Spleen (tissue), 11 donors: ENCODE measurements at regions not wholly inside any gene's neighbourhood (a gene's known extent, or its start where the extent isn't known, plus 50 kb on each side); places are given as distances from the start of the nearest gene placed in this dataset.

Experiments used
- DNase-seq: peaks from one replicate; pipeline ENCODE4 v3.0.0-alpha.2; 2020
- H3K27ac ChIP-seq, 8 donors: fragments of 200-600 bp; sonication (generic) in 7 of 8; 1 replicate in 4 of 8; 2 replicates in 4 of 8; pipeline versions ENCODE4 v1.5.0 to v1.8.0; 2016 to 2021; ENCODE audit warnings: inconsistent platforms in 4 of 8, mild to moderate bottlenecking in 4 of 8, moderate library complexity in 1 of 8
- H3K27me3 ChIP-seq, 7 donors: fragments of 200-600 bp; sonication (generic) in 6 of 7; replicated peaks in 1 of 7; 1 replicate in 4 of 7; 2 replicates in 3 of 7; pipeline versions ENCODE4 v1.5.0 to v1.8.0; 2016 to 2021; ENCODE audit warnings: inconsistent platforms in 3 of 7, mild to moderate bottlenecking in 1 of 7
- H3K36me3 ChIP-seq, 6 donors: fragments of 200-600 bp; sonication (generic) in 5 of 6; 1 replicate in 4 of 6; 2 replicates in 2 of 6; pipeline versions ENCODE4 v1.5.0 to v1.8.0; 2016 to 2021; ENCODE audit warnings: inconsistent platforms in 2 of 6
- H3K4me1 ChIP-seq, 6 donors: fragments of 200-600 bp; sonication (generic) in 5 of 6; 1 replicate in 3 of 6; 2 replicates in 3 of 6; pipeline versions ENCODE4 v1.5.0 to v1.8.0; 2016 to 2021; ENCODE audit warnings: inconsistent platforms in 3 of 6
- H3K4me3 ChIP-seq, 8 donors: fragments of 200-600 bp; sonication (generic) in 7 of 8; 1 replicate in 4 of 8; 2 replicates in 4 of 8; pipeline versions ENCODE4 v1.5.0 to v1.8.0; 2016 to 2021; ENCODE audit warnings: inconsistent platforms in 4 of 8, mild to moderate bottlenecking in 4 of 8, moderate library complexity in 2 of 8
- H3K9me3 ChIP-seq, 8 donors: fragments of 200-600 bp; sonication (generic) in 7 of 8; 1 replicate in 4 of 8; 2 replicates in 4 of 8; pipeline versions ENCODE4 v1.5.0 to v1.8.0; 2016 to 2021; ENCODE audit warnings: inconsistent platforms in 4 of 8
- CTCF ChIP-seq, 11 experiments: fragments of 200-600 bp in 7 of 11; fragments of 450-650 bp in 4 of 11; sonication (generic) in 4 of 11; IDR thresholded peaks in 8 of 11; conservative IDR thresholded peaks in 3 of 11; 1 replicate in 7 of 11; 2 replicates in 4 of 11; pipeline versions ENCODE4 v1.4.0 to v1.8.0; 2016 to 2021; ENCODE audit warnings: antibody characterized with exemption in 11 of 11, inconsistent platforms in 4 of 11, mild to moderate bottlenecking in 1 of 11
- POLR2A ChIP-seq, 3 donors: fragments of 450-650 bp; IDR thresholded peaks; one replicate each; pipeline ENCODE4 v1.5.1; 2017; ENCODE audit warnings: antibody characterized with exemption in 3 of 3, mild to moderate bottlenecking in 1 of 3
- POLR2AphosphoS5 ChIP-seq, 3 donors: sonication (generic); formaldehyde crosslinking; IDR thresholded peaks; one replicate each; pipeline ENCODE4 v1.5.1; 2017; ENCODE audit warnings: antibody characterized with exemption in 3 of 3
- WGBS, 5 donors: extraction: QIAGEN DNeasy Blood & Tissue Kit in 3 of 5; methylation state at CpG; one replicate each; pipeline versions ENCODE4 v1.1.5 to v1.1.7; 2013 to 2018; 5-methylcytosine and 5-hydroxymethylcytosine counted together
- intact Hi-C: fragments of 100-400 bp; cut with DNase I; formaldehyde crosslinking; loops from one replicate; pipeline ENCODE4 v1.15.0; 2023; ENCODE audit warnings: low total_unique reads
- donor health status: healthy with polysubstance abuse.
- donor health status: DM: no; HTN: no; CAD: no; lungs with moderate emphysema.
- donor health status: DM: no; HTN: no; CAD: no.
- donor health status: Bipolar disorder and iron deficiency.
- donor health status: healthy.
- donor health status: DM: no; HTN: no; CAD: no.
- donor health status: DM: yes; HTN: yes; CAD: no.

GRCh38 chr4:81353861-81354260 lies 117.8 kb downstream of the RASGEF1B start:
- Histone ChIP-seq H3K27ac (no peak overlapping the region), H3K4me1 (no peaks in the 10 kb centered on the region), H3K27me3 (peaks cover 0 to 6% (median 0%) of the 10 kb centered on the region in 7 donors), H3K9me3 (peaks cover 0 to 3% (median 0%) of the 10 kb centered on the region in 8 donors), H3K4me3 (no peak overlapping the region), H3K36me3 (no peaks in the 10 kb centered on the region)
- TF ChIP-seq CTCF (IDR thresholded peaks at IDR 0.05 in 8 of 11, conservative IDR thresholded peaks at IDR 0.05 in 3 of 11) (no peak), POLR2AphosphoS5 (IDR thresholded peaks at IDR 0.05) (no peak), POLR2A (IDR thresholded peaks at IDR 0.05) (no peak)
- 43 to 65% (median 56%) methylated on average over 1 of the region's 1 CpG for WGBS, 5 donors
- intact Hi-C loops = loop anchor here (10.0 kb wide), 2 partner anchors 289 to 999 kb away; no protein-coding TSS in a partner anchor
- DNase-seq = no peak

GRCh38 chr4:81352446-81352835 lies 119.3 kb downstream of the RASGEF1B start:
- intact Hi-C loops = loop anchor here (10.0 kb wide), 2 partner anchors 288 to 998 kb away; no protein-coding TSS in a partner anchor
- TF ChIP-seq CTCF (IDR thresholded peaks at IDR 0.05 in 8 of 11, conservative IDR thresholded peaks at IDR 0.05 in 3 of 11) (no peak), POLR2A (IDR thresholded peaks at IDR 0.05) (no peak), POLR2AphosphoS5 (IDR thresholded peaks at IDR 0.05) (no peak)
- Histone ChIP-seq H3K36me3 (no peaks in the 10 kb centered on the region), H3K4me3 (no peak overlapping the region), H3K4me1 (no peaks in the 10 kb centered on the region), H3K27ac (no peak overlapping the region), H3K27me3 (peaks cover 0 to 6% (median 0%) of the 10 kb centered on the region in 7 donors), H3K9me3 (peaks cover 0 to 3% (median 0%) of the 10 kb centered on the region in 8 donors)
- 76 to 87% (median 81%) methylated on average over 2 of the region's 2 CpGs for WGBS, 5 donors
- DNase-seq = no peak

- intact Hi-C loops = loop anchor here (10.0 kb wide), 2 partner anchors 287 to 997 kb away; no protein-coding TSS in a partner anchor
- H3K27me3 ChIP-seq = peaks cover 0 to 6% (median 0%) of the 10 kb centered on the region in 7 donors
- no peak overlapping the region for H3K27ac ChIP-seq
- peak; percentile 78 for DNase-seq
- H3K4me1 ChIP-seq = no peaks in the 10 kb centered on the region
- TF ChIP-seq POLR2AphosphoS5 (IDR thresholded peaks at IDR 0.05) (no peak), CTCF (IDR thresholded peaks at IDR 0.05 in 8 of 11, conservative IDR thresholded peaks at IDR 0.05 in 3 of 11) (peak in 9 of 11 experiments; percentile 39 to 85 (median 78))
- H3K4me3 ChIP-seq = no peak overlapping the region
- peaks cover 0 to under 1% (median 0%) of the 10 kb centered on the region in 8 donors for H3K9me3 ChIP-seq
- H3K36me3 ChIP-seq = no peaks in the 10 kb centered on the region
- WGBS, 5 donors = 23 to 34% (median 29%) methylated on average over 11 of the region's 11 CpGs
Measured at GRCh38 chr4:81351654-81352445, 119.9 kb downstream of the RASGEF1B start.

- intact Hi-C loops = loop anchor here (10.0 kb wide), 2 partner anchors 285 to 995 kb away; no protein-coding TSS in a partner anchor
- 63 to 89% (median 85%) methylated on average over 3 of the region's 3 CpGs for WGBS, 5 donors
- TF ChIP-seq POLR2A (IDR thresholded peaks at IDR 0.05) (no peak), CTCF (IDR thresholded peaks at IDR 0.05 in 8 of 11, conservative IDR thresholded peaks at IDR 0.05 in 3 of 11) (no peak), POLR2AphosphoS5 (IDR thresholded peaks at IDR 0.05) (no peak)
Measured at GRCh38 chr4:81350040-81350439, 121.7 kb downstream of the RASGEF1B start.

More at GRCh38 chr4:81350040-81350439, 121.7 kb downstream of the RASGEF1B start:
- H3K4me3 ChIP-seq = no peak overlapping the region
- no peak for DNase-seq
- H3K27me3 ChIP-seq = peaks cover 0 to 6% (median 0%) of the 10 kb centered on the region in 7 donors
- no peak overlapping the region for H3K27ac ChIP-seq
- no peaks in the 10 kb centered on the region for H3K9me3 ChIP-seq
- H3K4me1 ChIP-seq = no peaks in the 10 kb centered on the region
- H3K36me3 ChIP-seq = no peaks in the 10 kb centered on the region
